ENCODE measurements at regions not wholly inside any gene's neighbourhood (a gene's known extent, or its start where the extent isn't known, plus 50 kb on each side); places are given as distances from the start of the nearest gene placed in this dataset.

- H3K27ac ChIP-seq (ENCODE audit: low read depth in 2 of 2, low read length in 2 of 2), result no peak overlapping the region
- no peaks in the 10 kb centered on the region for H3K27me3 ChIP-seq (ENCODE audit: control insufficient read depth, insufficient read depth, low read length)
- TF ChIP-seq CTCF (IDR thresholded peaks at IDR 0.05; ENCODE audit: borderline replicate concordance, extremely low read depth, insufficient read depth), result no peak
- H3K4me3 ChIP-seq (ENCODE audit: low read length in 3 of 3), result no peak overlapping the region
- H3K9me3 ChIP-seq (ENCODE audit: control insufficient read depth in 2 of 3, insufficient read depth in 1 of 3, low read length in 3 of 3), result no peaks in the 10 kb centered on the region
- H3K9ac ChIP-seq (ENCODE audit: low read length in 3 of 3), result no peak overlapping the region
- H3K36me3 ChIP-seq (ENCODE audit: control insufficient read depth in 2 of 3, insufficient read depth in 3 of 3, low read length in 3 of 3), result no peaks in the 10 kb centered on the region
- no peaks in the 10 kb centered on the region for H3K4me1 ChIP-seq (ENCODE audit: control insufficient read depth in 2 of 3, insufficient read depth in 2 of 3, low read depth in 1 of 3, low read length in 3 of 3)
- FAIRE-seq (no peak), DNase-seq (no peak)
- intact Hi-C loops (cut with DNase I), result no loop called here
These were observed 379.0 kb upstream of the RNF32 start for GRCh38 chr7:156261581-156261980.

GRCh38 chr7:156257904-156258303 is 382.7 kb upstream of the RNF32 start:
- FAIRE-seq, result no peak

GRCh38 chr7:156255635-156256034 is 384.9 kb upstream of the RNF32 start:
- Histone ChIP-seq H3K27ac (ENCODE audit: low read depth in 2 of 2, low read length in 2 of 2) (no peak overlapping the region), H3K9me3 (ENCODE audit: control insufficient read depth in 2 of 3, insufficient read depth in 1 of 3, low read length in 3 of 3) (no peaks in the 10 kb centered on the region), H3K27me3 (ENCODE audit: control insufficient read depth, insufficient read depth, low read length) (no peaks in the 10 kb centered on the region), H3K4me1 (ENCODE audit: control insufficient read depth in 2 of 3, insufficient read depth in 2 of 3, low read depth in 1 of 3, low read length in 3 of 3) (no peaks in the 10 kb centered on the region), H3K9ac (ENCODE audit: low read length in 3 of 3) (no peak overlapping the region), H3K4me3 (ENCODE audit: low read length in 3 of 3) (no peak overlapping the region), H3K36me3 (ENCODE audit: control insufficient read depth in 2 of 3, insufficient read depth in 3 of 3, low read length in 3 of 3) (no peaks in the 10 kb centered on the region)
- FAIRE-seq (no peak), DNase-seq (peak in 1 of 5 donors; percentile 26)
- TF ChIP-seq CTCF (IDR thresholded peaks at IDR 0.05; ENCODE audit: borderline replicate concordance, extremely low read depth, insufficient read depth), result no peak
- intact Hi-C loops (cut with DNase I), result no loop called here

More at GRCh38 chr7:156257904-156258303, 382.7 kb upstream of the RNF32 start:
- H3K9ac ChIP-seq (ENCODE audit: low read length in 3 of 3), result no peak overlapping the region
- DNase-seq, result no peak
- no peaks in the 10 kb centered on the region for H3K27me3 ChIP-seq (ENCODE audit: control insufficient read depth, insufficient read depth, low read length)
- no peaks in the 10 kb centered on the region for H3K9me3 ChIP-seq (ENCODE audit: control insufficient read depth in 2 of 3, insufficient read depth in 1 of 3, low read length in 3 of 3)
- no peak overlapping the region for H3K27ac ChIP-seq (ENCODE audit: low read depth in 2 of 2, low read length in 2 of 2)
- intact Hi-C loops (cut with DNase I), result no loop called here
- no peaks in the 10 kb centered on the region for H3K4me1 ChIP-seq (ENCODE audit: control insufficient read depth in 2 of 3, insufficient read depth in 2 of 3, low read depth in 1 of 3, low read length in 3 of 3)
- TF ChIP-seq CTCF (IDR thresholded peaks at IDR 0.05; ENCODE audit: borderline replicate concordance, extremely low read depth, insufficient read depth), result no peak
- no peaks in the 10 kb centered on the region for H3K36me3 ChIP-seq (ENCODE audit: control insufficient read depth in 2 of 3, insufficient read depth in 3 of 3, low read length in 3 of 3)
- no peak overlapping the region for H3K4me3 ChIP-seq (ENCODE audit: low read length in 3 of 3)

- H3K9ac ChIP-seq (ENCODE audit: low read length in 3 of 3), result no peak overlapping the region
- no peak for FAIRE-seq
- no peak overlapping the region for H3K4me3 ChIP-seq (ENCODE audit: low read length in 3 of 3)
- DNase-seq, result no peak
- no peak overlapping the region for H3K27ac ChIP-seq (ENCODE audit: low read depth in 2 of 2, low read length in 2 of 2)
- intact Hi-C loops (cut with DNase I), result no loop called here
- no peaks in the 10 kb centered on the region for H3K27me3 ChIP-seq (ENCODE audit: control insufficient read depth, insufficient read depth, low read length)
- no peaks in the 10 kb centered on the region for H3K4me1 ChIP-seq (ENCODE audit: control insufficient read depth in 2 of 3, insufficient read depth in 2 of 3, low read depth in 1 of 3, low read length in 3 of 3)
- no peaks in the 10 kb centered on the region for H3K36me3 ChIP-seq (ENCODE audit: control insufficient read depth in 2 of 3, insufficient read depth in 3 of 3, low read length in 3 of 3)
- H3K9me3 ChIP-seq (ENCODE audit: control insufficient read depth in 2 of 3, insufficient read depth in 1 of 3, low read length in 3 of 3), result no peaks in the 10 kb centered on the region
- no peak for TF ChIP-seq CTCF (IDR thresholded peaks at IDR 0.05; ENCODE audit: borderline replicate concordance, extremely low read depth, insufficient read depth)
These were observed 388.7 kb upstream of the RNF32 start for GRCh38 chr7:156251861-156252260.

Data from kidney (tissue), 13 donors.